GM19023 (cell line): ENCODE measurements at regions not wholly inside any gene's neighbourhood (a gene's known extent, or its start where the extent isn't known, plus 50 kb on each side); places are given as distances from the start of the nearest gene placed in this dataset.
"Not testable (repeated sequence)": the region's sequence is repeated elsewhere in the genome, so short reads cannot be mapped to it uniquely, and the experiment has no call there.

ENCODE experiments used
- ATAC-seq: cut with Tn5 transposase; IDR thresholded peaks from one replicate; pipeline ENCODE4 v1.9.1; 2021; ENCODE audit warnings: mild to moderate bottlenecking, moderate library complexity; ENCODE audit not compliant: unreplicated experiment

GRCh38 chr4:84145176-84145575 is 353.9 kb downstream of the NKX6-1 start:
- no peak for ATAC-seq

- ATAC-seq = not testable (repeated sequence)
Observed at GRCh38 chr4:84126911-84127310, 372.2 kb downstream of the NKX6-1 start.

- ATAC-seq = no peak
Observed at GRCh38 chr4:84126061-84126787, 372.9 kb downstream of the NKX6-1 start.

- ATAC-seq = no peak
Observed at GRCh38 chr4:84110040-84110439, 389.1 kb downstream of the NKX6-1 start.

GRCh38 chr4:84101653-84102625 is 397.2 kb downstream of the NKX6-1 start:
- ATAC-seq = not testable (repeated sequence)

GRCh38 chr4:84100071-84100470 is 399.0 kb downstream of the NKX6-1 start:
- ATAC-seq = no peak

- ATAC-seq = no peak
Observed at GRCh38 chr4:84099599-84099998, 399.5 kb downstream of the NKX6-1 start.

GRCh38 chr4:84091266-84091665 is 407.8 kb downstream of the NKX6-1 start:
- no peak for ATAC-seq

GRCh38 chr4:84089652-84090437 is 409.2 kb downstream of the NKX6-1 start:
- ATAC-seq = no peak

GRCh38 chr4:84085986-84086385 is 413.1 kb downstream of the NKX6-1 start:
- no peak for ATAC-seq

GRCh38 chr4:84070289-84070688 is 428.8 kb downstream of the NKX6-1 start:
- ATAC-seq = no peak

- ATAC-seq = no peak
Observed at GRCh38 chr4:84063619-84064018, 435.5 kb downstream of the NKX6-1 start.

GRCh38 chr4:84058201-84058600 is 440.9 kb downstream of the NKX6-1 start:
- ATAC-seq = no peak

- no peak for ATAC-seq
Observed at GRCh38 chr4:84051639-84052038, 447.5 kb downstream of the NKX6-1 start.

- no peak for ATAC-seq
Observed at GRCh38 chr4:84051089-84051488, 448.0 kb downstream of the NKX6-1 start.

GRCh38 chr4:84050015-84050414 is 449.1 kb downstream of the NKX6-1 start:
- ATAC-seq = no peak

GRCh38 chr4:84046551-84046950 is 452.5 kb downstream of the NKX6-1 start:
- no peak for ATAC-seq

GRCh38 chr4:84041426-84041825 is 457.7 kb downstream of the NKX6-1 start:
- no peak for ATAC-seq

- no peak for ATAC-seq
Observed at GRCh38 chr4:84035568-84035967, 463.5 kb downstream of the NKX6-1 start.

GRCh38 chr4:84032372-84032771 is 466.7 kb downstream of the NKX6-1 start:
- peak; percentile 79 for ATAC-seq

GRCh38 chr4:84031401-84031800 is 467.7 kb downstream of the NKX6-1 start:
- peak; percentile 64 for ATAC-seq
